Endothelial cell (in vitro differentiated cells): ENCODE measurements at regions not wholly inside any gene's neighbourhood (a gene's known extent, or its start where the extent isn't known, plus 50 kb on each side); places are given as distances from the start of the nearest gene placed in this dataset.

Experiments used
- DNase-seq: peaks from one replicate; pipeline ENCODE4 v3.0.0; 2021; ENCODE audit warnings: low spot score
- H3K27ac Mint-ChIP-seq: one replicate; pipeline ENCODE4 v1.8.0; 2021; ENCODE audit warnings: mixed read lengths, inconsistent platforms; ENCODE audit not compliant: unreplicated experiment
- H3K27me3 Mint-ChIP-seq: one replicate; pipeline ENCODE4 v1.8.0; 2021; ENCODE audit warnings: mild to moderate bottlenecking, moderate library complexity, mixed read lengths, inconsistent platforms; ENCODE audit not compliant: unreplicated experiment
- H3K36me3 Mint-ChIP-seq: one replicate; pipeline ENCODE4 v1.8.0; 2021; ENCODE audit warnings: mild to moderate bottlenecking, low read depth, mixed read lengths, inconsistent platforms; ENCODE audit not compliant: unreplicated experiment
- H3K4me1 Mint-ChIP-seq: one replicate; pipeline ENCODE4 v1.8.0; 2021; ENCODE audit warnings: mild to moderate bottlenecking, mixed read lengths, inconsistent platforms; ENCODE audit not compliant: unreplicated experiment
- H3K4me3 Mint-ChIP-seq: one replicate; pipeline ENCODE4 v1.8.0; 2021; ENCODE audit warnings: mild to moderate bottlenecking, mixed read lengths, inconsistent platforms; ENCODE audit not compliant: unreplicated experiment
- H3K9me3 Mint-ChIP-seq: one replicate; pipeline ENCODE4 v1.8.0; 2021; ENCODE audit warnings: mixed read lengths, inconsistent platforms; ENCODE audit not compliant: unreplicated experiment
- CTCF ChIP-seq: fragments of 200-600 bp; sonication (generic); IDR thresholded peaks from one replicate; pipeline ENCODE4 v1.5.0; 2021; ENCODE audit warnings: antibody characterized with exemption; ENCODE audit not compliant: unreplicated experiment

GRCh38 chr7:85924062-85924461 is 719.6 kb upstream of the GRM3 start:
- DNase-seq = no peak
- H3K9me3 Mint-ChIP-seq = no peaks in the 10 kb centered on the region

GRCh38 chr7:85916016-85916415 is 727.7 kb upstream of the GRM3 start:
- no peaks in the 10 kb centered on the region for H3K9me3 Mint-ChIP-seq
- H3K27me3 Mint-ChIP-seq = no peaks in the 10 kb centered on the region
- H3K27ac Mint-ChIP-seq = no peak overlapping the region
- no peaks in the 10 kb centered on the region for H3K36me3 Mint-ChIP-seq
- no peak overlapping the region for H3K4me3 Mint-ChIP-seq
- no peak for DNase-seq
- no peak for TF ChIP-seq CTCF
- H3K4me1 Mint-ChIP-seq = no peaks in the 10 kb centered on the region

More at GRCh38 chr7:85924062-85924461, 719.6 kb upstream of the GRM3 start:
- no peak overlapping the region for H3K27ac Mint-ChIP-seq
- H3K4me3 Mint-ChIP-seq = no peak overlapping the region
- H3K27me3 Mint-ChIP-seq = no peaks in the 10 kb centered on the region
- no peaks in the 10 kb centered on the region for H3K36me3 Mint-ChIP-seq
- no peak for TF ChIP-seq CTCF
- no peaks in the 10 kb centered on the region for H3K4me1 Mint-ChIP-seq

GRCh38 chr7:85914437-85914836 is 727.6 kb upstream of the SEMA3D start:
- no peak for TF ChIP-seq CTCF
- H3K27me3 Mint-ChIP-seq = no peaks in the 10 kb centered on the region
- no peaks in the 10 kb centered on the region for H3K4me1 Mint-ChIP-seq
- no peaks in the 10 kb centered on the region for H3K36me3 Mint-ChIP-seq
- no peaks in the 10 kb centered on the region for H3K9me3 Mint-ChIP-seq
- DNase-seq = no peak
- no peak overlapping the region for H3K4me3 Mint-ChIP-seq
- H3K27ac Mint-ChIP-seq = no peak overlapping the region

- no peak overlapping the region for H3K4me3 Mint-ChIP-seq
- no peak for TF ChIP-seq CTCF
- H3K27me3 Mint-ChIP-seq = no peaks in the 10 kb centered on the region
- no peaks in the 10 kb centered on the region for H3K4me1 Mint-ChIP-seq
- no peak for DNase-seq
- H3K9me3 Mint-ChIP-seq = no peaks in the 10 kb centered on the region
- no peaks in the 10 kb centered on the region for H3K36me3 Mint-ChIP-seq
- no peak overlapping the region for H3K27ac Mint-ChIP-seq
Measured at GRCh38 chr7:85908051-85908450, 721.2 kb upstream of the SEMA3D start.

- Mint-ChIP-seq H3K4me3 (no peak overlapping the region), H3K27me3 (no peaks in the 10 kb centered on the region), H3K36me3 (no peaks in the 10 kb centered on the region), H3K27ac (no peak overlapping the region), H3K9me3 (no peaks in the 10 kb centered on the region), H3K4me1 (no peaks in the 10 kb centered on the region)
- TF ChIP-seq CTCF = no peak
- DNase-seq = no peak
Measured at GRCh38 chr7:85897967-85898366, 711.1 kb upstream of the SEMA3D start.
